ENCODE measurements at regions not wholly inside any gene's neighbourhood (a gene's known extent, or its start where the extent isn't known, plus 50 kb on each side); places are given as distances from the start of the nearest gene placed in this dataset.

DNA sequence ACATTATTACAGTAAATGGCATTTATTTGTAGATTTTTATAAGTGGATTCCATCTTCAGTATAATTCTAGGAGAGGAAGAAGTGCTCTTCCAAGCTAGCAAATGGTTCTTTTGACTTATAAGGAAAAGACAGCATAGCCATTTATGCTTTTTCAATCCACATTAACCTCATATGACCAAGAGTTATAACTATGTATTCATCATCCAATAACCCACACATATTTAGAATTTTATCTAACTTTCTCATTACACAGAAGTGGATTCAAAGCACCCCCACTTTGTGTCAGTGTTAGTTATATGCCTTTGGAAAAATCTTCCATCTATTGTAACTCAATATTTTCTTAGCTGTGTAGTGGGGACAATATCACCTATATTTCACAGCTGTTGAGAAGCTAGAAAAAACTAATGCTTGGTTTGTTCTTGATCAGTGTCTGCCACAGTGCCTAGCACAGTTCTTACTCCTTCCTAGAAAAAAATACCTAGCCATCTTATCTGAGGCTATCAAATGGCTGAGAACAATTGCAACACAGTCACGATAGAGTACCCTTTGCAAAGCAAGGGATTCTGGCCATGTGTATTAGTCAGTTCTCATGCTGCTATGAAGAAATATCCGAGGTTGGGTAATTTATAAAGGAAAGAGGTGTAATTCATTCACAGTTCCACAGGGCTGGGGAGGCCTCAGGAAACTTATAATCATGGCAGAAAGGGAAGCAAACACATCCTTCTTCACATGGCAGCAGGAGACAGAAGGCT, 986.3 kb downstream of the TFAP2A start:
- H2AFZ ChIP-seq (ENCODE audit: insufficient read depth, low read depth, low read length, poor library complexity, severe bottlenecking): no peak overlapping the region
- Mint-ChIP-seq H3K36me3 (no peaks in the 10 kb centered on the region), H3K4me1 (no peaks in the 10 kb centered on the region), H3K4me3 (no peak overlapping the region), H3K9me3 (peaks cover 0 to 21% (median 3%) of the 10 kb centered on the region in 7 donors), H3K27ac (no peak overlapping the region), H3K27me3 (ENCODE audit: low read depth in 3 of 3) (peaks cover 0 to 2% (median 0%) of the 10 kb centered on the region in 3 donors)
- H3K9ac ChIP-seq (ENCODE audit: insufficient read depth, low read length, poor library complexity, severe bottlenecking): no peak overlapping the region
- intact Hi-C loops (cut with micrococcal nuclease): no loop called here
- no peak for DNase-seq
- H3K27ac ChIP-seq (ENCODE audit: low read depth in 1 of 2, low read length in 2 of 2): no peak overlapping the region
- 80% methylated on average over 1 of the region's 2 CpGs for WGBS (ENCODE audit: insufficient coverage)
- H3K4me2 ChIP-seq (replicated peaks; ENCODE audit: extremely low read depth, low read length, poor library complexity, severe bottlenecking): no peak overlapping the region
- H3K79me2 ChIP-seq (ENCODE audit: insufficient read depth, low read length): no peaks in the 10 kb centered on the region
- no peaks in the 10 kb centered on the region for H3K4me1 ChIP-seq (ENCODE audit: control insufficient read depth in 1 of 2, insufficient read depth in 2 of 2, low read length in 2 of 2)
- H3K4me3 ChIP-seq (replicated peaks in 1 of 3; ENCODE audit: low read depth in 2 of 3, low read length in 3 of 3): no peak overlapping the region
- no peaks in the 10 kb centered on the region for H3K27me3 ChIP-seq (ENCODE audit: control insufficient read depth in 2 of 2, insufficient read depth in 2 of 2, low read length in 2 of 2)
- peaks cover 0 to 4% of the 10 kb centered on the region in 2 donors for H3K9me3 ChIP-seq (replicated peaks in 1 of 2; ENCODE audit: control insufficient read depth in 1 of 2, insufficient read depth in 1 of 2, low read length in 2 of 2)
- no peaks in the 10 kb centered on the region for H3K36me3 ChIP-seq (replicated peaks in 1 of 2; ENCODE audit: control insufficient read depth in 1 of 2, insufficient read depth in 2 of 2, low read length in 2 of 2)
- TF ChIP-seq, protein P1, sequence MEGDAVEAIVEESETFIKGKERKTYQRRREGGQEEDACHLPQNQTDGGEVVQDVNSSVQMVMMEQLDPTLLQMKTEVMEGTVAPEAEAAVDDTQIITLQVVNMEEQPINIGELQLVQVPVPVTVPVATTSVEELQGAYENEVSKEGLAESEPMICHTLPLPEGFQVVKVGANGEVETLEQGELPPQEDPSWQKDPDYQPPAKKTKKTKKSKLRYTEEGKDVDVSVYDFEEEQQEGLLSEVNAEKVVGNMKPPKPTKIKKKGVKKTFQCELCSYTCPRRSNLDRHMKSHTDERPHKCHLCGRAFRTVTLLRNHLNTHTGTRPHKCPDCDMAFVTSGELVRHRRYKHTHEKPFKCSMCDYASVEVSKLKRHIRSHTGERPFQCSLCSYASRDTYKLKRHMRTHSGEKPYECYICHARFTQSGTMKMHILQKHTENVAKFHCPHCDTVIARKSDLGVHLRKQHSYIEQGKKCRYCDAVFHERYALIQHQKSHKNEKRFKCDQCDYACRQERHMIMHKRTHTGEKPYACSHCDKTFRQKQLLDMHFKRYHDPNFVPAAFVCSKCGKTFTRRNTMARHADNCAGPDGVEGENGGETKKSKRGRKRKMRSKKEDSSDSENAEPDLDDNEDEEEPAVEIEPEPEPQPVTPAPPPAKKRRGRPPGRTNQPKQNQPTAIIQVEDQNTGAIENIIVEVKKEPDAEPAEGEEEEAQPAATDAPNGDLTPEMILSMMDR (IDR thresholded peaks at IDR 0.05): no peak
- H4K20me1 ChIP-seq (ENCODE audit: insufficient read depth, low read length): no peaks in the 10 kb centered on the region

DNA sequence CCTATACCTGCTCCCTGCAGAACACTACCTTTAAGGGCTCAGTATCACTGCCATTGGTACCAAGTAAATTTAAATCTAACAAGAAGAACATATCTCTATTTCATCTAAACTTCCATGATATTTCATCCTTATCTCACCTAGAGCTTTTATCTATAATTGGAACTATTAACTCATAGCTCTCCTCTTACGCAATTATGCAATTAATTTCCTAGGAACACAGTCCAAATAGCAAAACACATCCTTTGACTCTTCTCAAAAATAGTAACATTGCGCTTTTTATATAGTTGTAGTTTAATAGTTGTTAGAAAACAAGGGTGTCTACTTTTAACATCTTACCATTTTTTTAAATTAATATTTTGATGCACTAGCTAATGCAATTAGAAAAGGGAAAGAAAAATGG, 986.8 kb upstream of the SLC35B3 start:
- Histone ChIP-seq H3K9ac (ENCODE audit: insufficient read depth, low read length, poor library complexity, severe bottlenecking) (no peak overlapping the region), H3K9me3 (replicated peaks in 1 of 2; ENCODE audit: control insufficient read depth in 1 of 2, insufficient read depth in 1 of 2, low read length in 2 of 2) (no peaks in the 10 kb centered on the region), H3K4me2 (replicated peaks; ENCODE audit: extremely low read depth, low read length, poor library complexity, severe bottlenecking) (no peak overlapping the region), H3K36me3 (replicated peaks in 1 of 2; ENCODE audit: control insufficient read depth in 1 of 2, insufficient read depth in 2 of 2, low read length in 2 of 2) (no peaks in the 10 kb centered on the region), H3K79me2 (ENCODE audit: insufficient read depth, low read length) (no peaks in the 10 kb centered on the region), H2AFZ (ENCODE audit: insufficient read depth, low read depth, low read length, poor library complexity, severe bottlenecking) (no peak overlapping the region), H3K4me3 (replicated peaks in 1 of 3; ENCODE audit: low read depth in 2 of 3, low read length in 3 of 3) (no peak overlapping the region), H3K4me1 (ENCODE audit: control insufficient read depth in 1 of 2, insufficient read depth in 2 of 2, low read length in 2 of 2) (no peaks in the 10 kb centered on the region), H3K27ac (ENCODE audit: low read depth in 1 of 2, low read length in 2 of 2) (no peak overlapping the region), H4K20me1 (ENCODE audit: insufficient read depth, low read length) (no peaks in the 10 kb centered on the region), H3K27me3 (ENCODE audit: control insufficient read depth in 2 of 2, insufficient read depth in 2 of 2, low read length in 2 of 2) (no peaks in the 10 kb centered on the region)
- TF ChIP-seq, protein P1 (IDR thresholded peaks at IDR 0.05): no peak
- intact Hi-C loops (cut with micrococcal nuclease): no loop called here
- no peaks in the 10 kb centered on the region for H3K4me1 Mint-ChIP-seq
- WGBS (ENCODE audit: insufficient coverage): no CpG with 5 or more reads among the region's 2 CpGs
- no peaks in the 10 kb centered on the region for H3K27me3 Mint-ChIP-seq (ENCODE audit: low read depth in 3 of 3)
- H3K27ac Mint-ChIP-seq: no peak overlapping the region
- H3K9me3 Mint-ChIP-seq: no peaks in the 10 kb centered on the region
- no peaks in the 10 kb centered on the region for H3K36me3 Mint-ChIP-seq
- no peak overlapping the region for H3K4me3 Mint-ChIP-seq
- no peak for DNase-seq
